ENCODE measurements at regions not wholly inside any gene's neighbourhood (a gene's known extent, or its start where the extent isn't known, plus 50 kb on each side); places are given as distances from the start of the nearest gene placed in this dataset.

DNA sequence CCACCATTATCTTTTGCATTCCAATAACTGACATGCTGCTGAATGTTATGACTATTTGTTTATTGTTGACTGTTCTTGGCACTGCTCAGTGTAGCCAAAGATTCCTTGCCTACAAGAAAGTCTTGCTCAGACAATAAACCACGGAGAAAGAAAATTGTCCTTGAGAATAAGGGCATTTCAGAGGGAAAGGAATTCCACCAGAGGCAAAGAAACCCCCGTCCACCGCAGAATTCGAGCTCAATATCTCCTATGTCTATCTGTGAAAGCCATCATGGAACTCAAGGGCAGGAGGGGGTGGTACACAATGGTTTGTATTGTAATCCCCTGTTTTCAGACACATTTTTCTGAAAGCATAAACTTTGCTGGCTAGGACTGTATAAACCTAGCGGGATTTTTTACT is 70.3 kb upstream of the ADAMTS16 start:
- TF ChIP-seq, protein P1, sequence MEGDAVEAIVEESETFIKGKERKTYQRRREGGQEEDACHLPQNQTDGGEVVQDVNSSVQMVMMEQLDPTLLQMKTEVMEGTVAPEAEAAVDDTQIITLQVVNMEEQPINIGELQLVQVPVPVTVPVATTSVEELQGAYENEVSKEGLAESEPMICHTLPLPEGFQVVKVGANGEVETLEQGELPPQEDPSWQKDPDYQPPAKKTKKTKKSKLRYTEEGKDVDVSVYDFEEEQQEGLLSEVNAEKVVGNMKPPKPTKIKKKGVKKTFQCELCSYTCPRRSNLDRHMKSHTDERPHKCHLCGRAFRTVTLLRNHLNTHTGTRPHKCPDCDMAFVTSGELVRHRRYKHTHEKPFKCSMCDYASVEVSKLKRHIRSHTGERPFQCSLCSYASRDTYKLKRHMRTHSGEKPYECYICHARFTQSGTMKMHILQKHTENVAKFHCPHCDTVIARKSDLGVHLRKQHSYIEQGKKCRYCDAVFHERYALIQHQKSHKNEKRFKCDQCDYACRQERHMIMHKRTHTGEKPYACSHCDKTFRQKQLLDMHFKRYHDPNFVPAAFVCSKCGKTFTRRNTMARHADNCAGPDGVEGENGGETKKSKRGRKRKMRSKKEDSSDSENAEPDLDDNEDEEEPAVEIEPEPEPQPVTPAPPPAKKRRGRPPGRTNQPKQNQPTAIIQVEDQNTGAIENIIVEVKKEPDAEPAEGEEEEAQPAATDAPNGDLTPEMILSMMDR (IDR thresholded peaks at IDR 0.05): no peak
- TF ChIP-seq EP300 (IDR thresholded peaks at IDR 0.05) (no peak), POLR2AphosphoS5 (IDR thresholded peaks at IDR 0.05) (no peak), POLR2A (IDR thresholded peaks at IDR 0.05) (no peak)
